ENCODE measurements at regions not wholly inside any gene's neighbourhood (a gene's known extent, or its start where the extent isn't known, plus 50 kb on each side); places are given as distances from the start of the nearest gene placed in this dataset.

DNA sequence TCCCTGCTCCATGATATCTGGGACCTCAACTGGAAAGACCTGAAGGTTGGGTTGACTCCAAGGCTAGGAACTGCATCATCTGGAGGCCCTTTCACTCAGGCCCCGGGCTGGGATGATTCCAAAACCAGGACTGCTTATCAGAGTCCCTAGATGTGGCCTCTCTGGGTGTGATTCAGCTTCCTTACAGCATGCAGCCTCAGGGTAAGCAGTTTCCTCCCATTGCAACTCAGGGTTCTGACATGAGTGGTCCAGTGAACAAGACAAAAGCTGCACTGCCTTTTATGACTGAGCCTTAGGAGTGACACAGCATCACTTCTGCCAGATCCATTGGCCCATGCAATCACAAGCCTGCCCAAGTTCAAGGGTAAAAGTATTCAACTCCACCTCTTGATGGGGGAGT is 502.8 kb downstream of the COG6 start:
- TF ChIP-seq, protein P1, sequence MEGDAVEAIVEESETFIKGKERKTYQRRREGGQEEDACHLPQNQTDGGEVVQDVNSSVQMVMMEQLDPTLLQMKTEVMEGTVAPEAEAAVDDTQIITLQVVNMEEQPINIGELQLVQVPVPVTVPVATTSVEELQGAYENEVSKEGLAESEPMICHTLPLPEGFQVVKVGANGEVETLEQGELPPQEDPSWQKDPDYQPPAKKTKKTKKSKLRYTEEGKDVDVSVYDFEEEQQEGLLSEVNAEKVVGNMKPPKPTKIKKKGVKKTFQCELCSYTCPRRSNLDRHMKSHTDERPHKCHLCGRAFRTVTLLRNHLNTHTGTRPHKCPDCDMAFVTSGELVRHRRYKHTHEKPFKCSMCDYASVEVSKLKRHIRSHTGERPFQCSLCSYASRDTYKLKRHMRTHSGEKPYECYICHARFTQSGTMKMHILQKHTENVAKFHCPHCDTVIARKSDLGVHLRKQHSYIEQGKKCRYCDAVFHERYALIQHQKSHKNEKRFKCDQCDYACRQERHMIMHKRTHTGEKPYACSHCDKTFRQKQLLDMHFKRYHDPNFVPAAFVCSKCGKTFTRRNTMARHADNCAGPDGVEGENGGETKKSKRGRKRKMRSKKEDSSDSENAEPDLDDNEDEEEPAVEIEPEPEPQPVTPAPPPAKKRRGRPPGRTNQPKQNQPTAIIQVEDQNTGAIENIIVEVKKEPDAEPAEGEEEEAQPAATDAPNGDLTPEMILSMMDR (IDR thresholded peaks at IDR 0.05 in 8 of 11, conservative IDR thresholded peaks at IDR 0.05 in 3 of 11), result no peak
- TF ChIP-seq POLR2A (IDR thresholded peaks at IDR 0.05) (no peak), POLR2AphosphoS5 (IDR thresholded peaks at IDR 0.05) (no peak)
